DMS 273 (cell line): ENCODE measurements at regions not wholly inside any gene's neighbourhood (a gene's known extent, or its start where the extent isn't known, plus 50 kb on each side); places are given as distances from the start of the nearest gene placed in this dataset.

Source experiments
- DNase-seq: peaks from one replicate; lab custom pipeline; 2025; ENCODE audit not compliant: unreplicated experiment; lab: John Stamatoyannopoulos, UW

DNA sequence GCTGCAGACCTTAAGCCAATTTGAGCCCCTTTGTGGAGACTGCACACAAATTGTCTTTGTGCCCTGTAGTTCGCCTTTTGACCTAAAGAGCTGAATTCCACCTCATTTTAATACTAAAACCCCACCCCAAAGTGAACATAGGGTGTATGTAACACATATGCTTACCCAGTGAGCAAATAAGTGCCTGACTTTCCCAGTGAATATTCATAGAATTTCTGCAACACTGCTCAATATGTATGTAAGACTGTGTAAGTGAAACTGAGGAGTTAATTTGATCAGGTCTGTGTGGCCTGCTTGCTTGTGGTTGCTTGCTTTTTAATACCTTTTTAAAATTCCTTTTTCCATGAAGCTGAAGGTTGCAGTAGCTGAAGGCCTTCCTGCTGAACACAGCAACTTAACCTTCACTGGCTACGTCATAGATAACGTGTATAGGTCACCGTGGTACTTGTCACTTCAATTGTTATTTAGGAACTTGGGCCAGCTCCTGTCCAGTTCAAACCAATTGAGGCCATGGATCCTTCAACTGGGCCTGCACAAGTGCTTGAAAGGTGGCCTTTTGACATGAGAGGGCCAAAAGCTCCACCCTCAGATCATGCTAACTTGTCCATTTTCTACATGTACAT, 131.7 kb upstream of the BTBD3 start:
- DNase-seq, result no peak

DNA sequence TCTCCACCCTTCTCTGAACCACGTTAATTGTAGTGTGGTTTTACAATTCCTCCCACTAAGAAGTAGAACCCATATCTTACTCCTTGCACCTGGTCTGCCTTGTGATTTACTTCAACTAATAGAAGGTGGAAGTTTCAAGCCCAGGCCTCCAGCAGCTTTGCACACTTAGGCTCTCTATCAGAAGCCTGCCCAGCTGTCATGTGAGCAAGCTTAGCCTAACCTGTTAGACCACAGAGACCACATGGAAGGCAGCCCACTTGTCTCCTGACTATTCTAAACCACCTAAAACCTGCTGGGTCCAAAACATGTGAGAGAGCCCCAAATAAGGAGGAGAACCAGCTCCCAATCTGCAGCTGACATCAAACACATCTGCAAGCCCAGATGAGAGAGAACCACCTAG, 127.6 kb upstream of the BTBD3 start:
- no peak for DNase-seq

DNA sequence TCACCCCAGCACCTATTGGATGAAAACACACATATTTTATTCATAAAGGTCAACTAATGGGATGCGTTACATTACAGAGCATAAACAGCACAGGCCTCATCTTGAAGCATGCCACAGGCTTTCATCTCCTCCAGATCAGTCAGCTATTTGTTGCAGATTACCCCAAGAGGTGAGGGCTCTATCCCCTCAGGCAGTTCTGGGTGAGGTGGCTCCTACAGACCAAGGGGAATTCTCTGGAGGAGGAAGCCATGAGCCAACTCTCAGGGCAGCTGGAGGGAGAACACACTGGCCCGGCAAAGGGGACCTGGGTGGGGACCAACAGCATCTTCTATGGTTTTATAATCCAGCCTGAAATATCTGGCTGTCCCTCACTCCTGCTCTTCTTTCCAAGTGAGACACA, 126.4 kb upstream of the BTBD3 start:
- no peak for DNase-seq

DNA sequence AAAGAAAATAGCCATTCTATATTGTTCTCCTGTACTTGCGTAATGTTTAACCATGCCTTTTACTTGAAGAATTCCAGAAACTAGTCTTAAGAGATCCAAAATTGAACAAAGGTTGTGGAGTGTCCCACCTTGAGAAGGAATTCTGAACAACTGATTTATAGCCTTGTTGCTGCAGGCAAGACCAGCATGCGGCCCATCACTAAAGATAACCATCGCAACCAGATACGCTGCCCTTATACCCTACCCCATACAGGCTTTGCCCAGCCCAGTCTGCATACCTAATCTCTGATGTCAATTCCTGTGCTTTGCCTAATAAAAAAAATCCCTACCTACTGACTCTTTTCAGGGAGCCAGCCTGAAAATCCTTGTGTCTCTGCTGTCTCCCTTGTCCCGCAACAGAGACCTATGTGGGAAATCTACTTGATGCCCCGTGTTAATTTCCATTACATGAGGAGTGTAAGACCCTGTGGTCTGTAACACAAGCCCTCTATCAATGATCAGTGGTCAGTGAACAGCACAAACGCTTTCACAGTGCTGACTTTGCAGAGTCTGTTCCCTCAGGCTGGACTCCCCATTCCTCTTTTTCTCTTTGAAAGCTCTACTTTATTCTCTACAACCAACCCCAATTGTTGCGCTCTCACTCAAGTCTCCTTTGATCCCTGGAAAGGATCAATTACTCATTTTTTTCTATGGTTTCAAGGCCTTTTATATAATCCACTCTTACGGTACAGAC, 125.7 kb upstream of the BTBD3 start:
- no peak for DNase-seq

DNA sequence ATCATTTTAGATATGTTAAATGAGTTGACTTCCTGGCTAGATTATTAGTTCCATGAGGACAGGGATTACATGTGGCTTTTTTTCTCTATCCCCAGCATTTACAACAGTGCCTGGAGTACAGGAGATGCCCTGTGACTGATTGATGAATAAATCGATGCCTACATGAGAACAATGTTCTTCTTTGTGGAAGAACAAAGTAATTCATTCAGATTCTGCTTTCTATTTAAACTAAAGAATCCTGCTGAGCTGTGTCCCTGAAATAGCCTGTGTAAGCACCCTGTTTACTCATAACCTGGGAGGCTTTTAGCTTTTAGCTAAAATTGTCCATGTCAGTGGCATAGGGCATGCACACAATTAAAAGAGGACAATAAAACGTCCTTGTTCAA, 125.1 kb upstream of the BTBD3 start:
- no peak for DNase-seq

DNA sequence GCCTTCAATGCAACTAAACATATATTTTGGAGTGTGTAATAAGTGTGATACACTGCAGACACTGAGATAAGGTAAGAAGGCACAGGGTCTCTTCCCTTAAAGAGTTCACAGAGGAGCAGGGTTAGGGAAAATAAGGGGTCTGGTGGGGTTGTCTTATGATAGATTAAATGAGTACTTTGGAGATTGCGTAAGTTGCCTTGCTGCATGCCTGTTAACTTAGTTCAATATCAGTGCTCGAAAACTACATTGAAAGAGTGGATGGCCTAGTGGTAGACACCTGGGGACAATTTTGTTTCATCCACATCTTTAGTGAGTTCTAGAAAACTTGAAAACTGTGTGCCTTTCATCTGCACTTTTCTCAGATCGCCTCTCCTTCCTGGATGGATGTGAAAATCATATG, 123.2 kb upstream of the BTBD3 start:
- DNase-seq, result no peak

DNA sequence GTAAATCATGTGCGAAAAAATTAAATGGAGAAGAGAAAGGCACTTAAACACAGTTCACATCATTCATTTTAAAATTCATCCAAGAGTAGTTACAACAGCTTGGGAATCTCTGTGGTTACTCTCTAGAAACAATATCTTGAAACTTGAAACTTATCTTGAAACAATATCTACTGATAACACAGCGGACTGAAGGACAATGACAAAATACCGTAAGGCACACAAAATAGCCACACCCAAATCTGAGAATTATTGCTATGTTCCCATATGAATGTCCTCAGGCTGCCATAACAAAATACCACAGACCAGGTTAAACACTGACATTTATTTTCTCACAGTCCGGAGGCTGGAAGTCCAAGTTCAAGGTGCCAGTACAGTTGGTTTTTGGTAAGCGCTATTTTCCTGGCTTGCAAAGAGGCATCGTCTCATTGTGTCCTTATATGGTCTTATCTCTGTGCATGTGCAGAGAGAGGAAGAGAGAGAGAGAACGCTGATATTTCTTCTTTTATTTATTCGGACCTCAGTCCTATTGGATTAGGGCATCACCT, 122.5 kb upstream of the BTBD3 start:
- DNase-seq, result no peak

DNA sequence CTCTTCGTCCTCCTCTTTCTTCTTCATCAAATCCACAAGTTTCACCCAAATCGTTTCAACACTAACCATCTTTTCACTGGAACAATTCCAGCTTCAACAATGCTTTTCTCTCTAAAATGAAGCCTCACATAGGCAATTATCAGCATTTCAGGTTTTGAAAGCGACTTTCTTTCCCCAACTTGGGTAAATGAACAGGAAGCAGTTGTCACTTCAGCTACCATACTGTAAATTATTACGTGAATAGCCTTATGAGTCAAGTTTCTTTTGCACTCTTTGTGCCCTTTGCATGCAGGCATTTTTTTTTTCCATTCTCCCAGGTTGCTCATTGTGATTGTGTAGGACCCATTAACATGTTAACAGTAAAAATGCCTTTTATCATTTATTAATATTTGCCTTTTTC, 121.7 kb upstream of the BTBD3 start:
- DNase-seq, result no peak

DNA sequence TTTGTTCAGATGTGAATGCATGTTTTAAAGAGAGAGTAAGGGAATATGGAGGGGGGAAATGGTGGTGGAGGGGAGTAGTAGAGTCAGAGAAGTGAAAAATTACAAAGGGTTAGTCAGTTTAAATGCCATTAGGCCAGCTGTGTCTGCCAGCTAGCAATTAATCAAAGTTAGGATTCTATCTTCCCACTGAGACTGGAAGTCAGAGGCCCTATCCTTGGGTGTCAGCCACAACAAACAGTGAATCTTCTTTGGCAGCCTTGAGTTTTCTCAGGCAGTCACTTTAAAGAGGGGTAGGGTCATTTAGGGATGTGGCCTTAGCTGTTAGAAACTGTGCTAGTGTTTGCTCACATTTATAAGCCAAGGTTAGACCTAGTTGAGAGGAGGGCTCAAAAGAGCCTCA, 120.5 kb upstream of the BTBD3 start:
- no peak for DNase-seq

DNA sequence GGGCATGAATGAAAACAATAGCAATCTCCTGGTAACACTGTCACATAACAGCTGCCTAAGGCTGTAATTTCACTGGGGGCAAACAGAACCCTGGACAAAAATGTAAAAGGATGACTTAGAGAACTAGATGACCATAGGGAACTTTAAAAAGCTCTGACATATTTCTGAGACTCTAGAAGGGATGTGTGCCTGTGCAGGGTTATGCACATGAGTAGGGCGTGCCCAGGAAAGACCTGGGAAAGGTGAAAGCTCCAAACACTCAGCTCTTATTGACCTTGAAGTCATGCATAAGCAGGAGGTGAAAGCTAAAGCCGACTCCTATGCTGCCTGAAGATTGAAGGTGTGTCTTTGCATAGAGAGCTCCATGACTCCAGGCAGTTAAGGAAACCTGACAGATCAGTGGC, 118.4 kb upstream of the BTBD3 start:
- DNase-seq, result no peak

DNA sequence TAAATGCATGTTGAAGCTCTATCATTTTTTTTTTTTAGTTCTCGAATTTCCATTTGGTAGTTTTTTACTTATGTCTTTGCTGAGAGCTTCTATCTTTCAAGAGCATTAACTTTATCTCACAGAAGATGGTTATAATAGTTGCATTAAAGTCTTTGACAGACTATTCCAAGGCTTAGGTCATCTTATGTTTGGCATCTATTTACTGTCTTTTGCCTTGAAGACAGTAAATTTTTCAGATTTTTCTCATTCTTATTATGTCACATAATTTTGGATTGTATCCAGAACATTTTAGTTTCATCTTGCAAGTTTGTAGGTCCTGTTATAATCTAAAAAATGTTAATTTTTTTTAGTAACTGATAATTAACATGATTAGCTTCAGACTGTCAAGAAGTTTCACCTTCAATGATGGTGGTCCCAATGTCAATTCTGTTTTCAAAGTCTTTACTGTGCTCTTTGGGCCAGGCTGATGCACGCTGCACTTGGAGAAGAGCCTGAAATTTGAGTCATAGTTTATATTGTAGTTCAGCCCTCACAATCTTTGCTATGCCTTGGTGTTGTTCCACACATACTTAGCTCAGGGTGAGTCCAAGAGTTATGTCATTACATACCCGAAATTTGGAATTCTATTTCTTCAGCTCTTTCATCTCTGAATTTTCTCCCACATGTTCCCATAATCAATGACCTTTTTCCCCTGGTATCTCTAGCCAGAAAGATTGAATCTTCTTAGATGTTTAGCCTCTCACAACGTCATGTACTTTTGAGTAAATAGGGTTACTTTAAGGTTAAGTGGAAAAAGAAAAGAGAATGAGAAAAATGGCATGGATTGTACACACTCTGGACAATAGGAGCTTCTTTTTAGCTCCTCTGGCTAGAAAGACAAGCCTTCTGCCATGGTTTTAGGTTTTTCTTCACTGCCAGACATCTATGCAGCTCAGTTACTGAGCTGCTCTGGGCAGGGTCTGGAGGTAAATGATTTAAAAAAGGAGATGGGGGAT, 110.3 kb upstream of the BTBD3 start:
- no peak for DNase-seq

DNA sequence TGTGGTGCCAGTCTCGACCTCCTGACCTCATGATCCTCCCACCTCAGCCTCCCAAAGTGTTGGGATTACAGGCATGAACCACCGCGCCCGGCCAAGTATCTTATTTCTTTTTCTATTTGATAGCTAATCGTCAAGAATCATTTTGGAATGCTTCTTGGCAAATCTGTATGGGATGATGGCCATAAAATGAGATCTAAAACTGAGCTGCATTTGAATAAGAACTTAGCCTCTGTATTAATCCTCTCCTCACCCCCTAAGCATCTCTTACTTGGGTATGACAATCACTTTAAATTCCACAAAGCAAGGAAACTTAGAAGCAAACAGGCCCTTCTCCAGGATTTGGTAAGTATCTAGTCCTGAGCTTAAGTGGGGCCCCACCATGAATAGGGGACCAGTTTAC, 108.9 kb upstream of the BTBD3 start:
- no peak for DNase-seq

DNA sequence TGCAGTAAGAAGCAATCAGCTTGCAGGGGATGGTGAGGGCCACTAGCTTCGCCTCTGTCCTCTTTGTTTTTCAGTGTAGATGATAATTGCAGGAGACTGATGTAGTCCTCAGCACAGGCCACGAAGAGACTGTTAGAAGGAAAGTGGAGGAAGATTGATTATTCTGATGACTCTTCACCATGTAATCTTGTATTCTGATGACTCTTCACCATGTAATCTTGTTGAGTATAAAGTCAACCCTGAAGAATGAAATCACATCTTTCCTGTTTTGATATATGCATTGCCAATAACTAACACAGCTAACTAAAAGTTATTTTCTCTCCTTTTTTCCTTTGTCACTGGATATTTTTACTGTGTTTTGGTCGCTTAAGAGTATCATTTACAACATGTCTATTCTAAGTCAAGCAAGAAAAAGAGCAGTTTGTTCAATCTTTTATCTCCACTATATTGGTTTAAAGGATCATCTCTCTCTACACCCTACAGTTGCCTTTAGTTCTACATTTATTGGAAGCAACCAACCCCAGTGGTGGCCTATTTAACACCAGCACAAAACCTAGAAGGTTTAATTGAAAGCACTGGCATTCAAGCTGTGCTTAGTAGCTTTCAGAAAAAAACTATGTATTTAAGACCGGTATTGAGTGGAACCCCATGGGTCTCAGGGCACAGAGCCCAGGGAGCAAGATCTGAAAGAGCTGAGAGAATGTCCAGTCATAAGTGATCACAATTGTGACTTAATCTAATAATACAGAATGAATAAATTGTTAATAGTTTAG, 107.2 kb upstream of the BTBD3 start:
- no peak for DNase-seq

DNA sequence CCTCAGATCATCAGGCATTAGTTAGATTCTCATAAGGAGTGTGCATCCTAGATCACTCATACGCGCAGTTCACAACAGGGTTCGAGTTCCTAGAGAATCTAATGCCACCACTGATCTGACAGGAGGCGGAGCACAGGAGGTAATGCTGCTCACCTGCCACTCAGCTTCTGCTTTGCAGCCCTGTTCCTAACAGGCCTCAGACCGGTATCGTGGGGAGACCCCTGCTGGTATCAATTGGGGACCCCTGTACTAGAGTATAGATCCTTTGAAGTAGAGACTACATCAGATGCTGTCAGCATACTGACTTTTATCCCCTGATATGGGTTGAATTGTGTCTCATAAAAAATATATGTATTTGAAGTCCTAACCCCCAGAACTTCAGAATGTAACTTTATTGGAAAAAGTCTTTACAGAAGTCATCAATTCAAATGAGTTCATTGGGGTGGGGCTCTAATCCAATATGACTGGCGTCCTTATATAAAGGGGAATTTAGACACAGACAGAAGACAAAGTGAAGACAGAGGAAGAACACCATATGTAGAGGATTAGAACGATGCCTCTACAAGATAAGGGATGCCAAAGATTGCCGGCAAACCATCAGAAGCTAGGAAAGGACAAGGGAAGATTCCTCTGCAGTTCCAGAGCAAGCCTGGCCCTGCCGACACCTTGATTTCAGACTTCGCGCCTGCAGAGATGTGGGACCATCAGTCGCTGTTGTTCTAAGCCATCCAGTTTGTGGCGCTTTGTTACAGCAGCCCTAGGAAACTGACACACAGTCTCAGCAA, 104.4 kb upstream of the BTBD3 start:
- DNase-seq, result no peak

DNA sequence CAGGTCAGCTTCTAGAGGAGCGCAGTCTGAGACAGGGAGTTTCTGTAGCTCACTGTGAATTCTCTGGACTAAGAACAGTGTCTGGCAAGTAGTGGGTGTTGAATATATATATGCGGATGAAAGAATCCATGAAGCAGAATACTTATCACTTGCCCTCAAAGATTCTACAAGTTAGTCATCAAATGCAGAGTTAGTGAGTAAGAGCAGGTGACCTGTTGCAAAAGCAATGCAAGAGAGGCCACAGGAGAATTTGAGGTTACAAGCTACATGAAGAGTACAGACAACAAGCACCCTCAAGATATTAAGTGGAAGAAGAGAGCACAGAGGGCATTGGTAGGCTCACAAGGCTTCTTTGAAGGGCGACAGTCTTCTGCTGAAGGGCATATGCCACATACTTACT, 103.4 kb upstream of the BTBD3 start:
- no peak for DNase-seq

DNA sequence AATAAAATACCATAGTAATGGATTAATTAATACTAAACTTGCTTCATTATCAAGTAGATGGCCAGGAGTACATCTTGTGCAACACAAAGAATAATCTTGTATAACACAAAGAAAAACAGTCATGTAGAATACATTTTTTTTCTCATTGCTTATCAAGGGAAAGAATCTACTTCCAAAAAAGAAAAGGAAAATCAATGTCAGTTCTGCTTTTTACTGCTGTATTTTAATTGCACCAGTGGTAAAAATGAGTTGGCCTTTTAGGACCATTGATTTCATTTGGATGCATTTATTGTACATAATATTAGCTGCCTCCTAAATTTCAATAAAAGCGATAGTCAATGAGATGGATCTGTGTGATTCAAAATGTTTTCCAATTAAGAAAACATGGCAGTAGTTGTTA, 96.9 kb upstream of the BTBD3 start:
- DNase-seq, result no peak

DNA sequence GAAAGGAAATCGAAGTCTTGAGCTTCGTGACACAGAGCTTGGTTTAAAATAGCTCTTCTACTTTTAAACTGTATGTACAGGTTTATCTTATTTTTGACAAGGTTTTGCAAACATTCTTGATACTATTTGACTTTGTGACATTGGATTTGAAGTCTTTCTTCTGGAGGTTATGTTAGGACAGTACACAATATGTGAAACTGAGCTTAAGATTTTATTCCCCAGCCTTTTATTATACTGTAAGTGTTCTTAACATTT, 95.2 kb upstream of the BTBD3 start:
- DNase-seq, result no peak

DNA sequence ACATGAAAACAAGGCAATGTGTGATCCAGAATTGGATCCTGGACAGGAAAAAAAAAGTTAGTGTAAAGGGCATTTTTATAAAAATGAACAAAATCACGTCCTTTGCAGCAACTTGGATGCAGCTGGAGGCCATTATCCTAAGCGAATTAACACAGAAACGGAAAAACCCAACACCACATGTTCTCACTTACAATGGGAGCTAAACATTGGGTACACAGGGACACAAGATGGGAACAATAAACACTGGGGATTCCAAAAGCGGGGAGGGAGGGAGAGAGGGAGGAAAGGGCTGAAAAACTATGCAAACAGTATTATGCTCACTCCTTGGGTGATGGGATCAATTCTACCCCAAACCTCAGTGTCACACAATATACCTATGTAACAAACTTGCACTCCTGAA, 91.4 kb upstream of the BTBD3 start:
- no peak for DNase-seq

DNA sequence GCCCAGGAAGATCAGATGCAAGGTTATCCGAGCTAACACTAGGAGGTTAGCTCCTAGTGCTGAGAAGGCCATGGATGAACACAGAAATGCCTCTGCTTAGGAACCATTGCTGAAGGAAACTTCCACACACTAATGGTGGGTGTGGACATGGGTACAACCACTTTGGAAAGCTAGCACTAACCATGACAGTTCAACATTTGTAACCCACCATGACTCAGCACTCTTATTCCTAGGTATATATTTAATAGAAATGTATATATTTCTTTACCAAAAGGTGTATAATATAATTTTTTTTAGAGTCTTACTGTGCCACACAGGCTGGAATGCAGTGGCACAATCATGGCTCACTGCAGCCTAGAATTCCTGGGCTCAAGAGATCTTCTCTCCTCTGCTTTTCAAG, 85.3 kb upstream of the BTBD3 start:
- DNase-seq, result no peak

DNA sequence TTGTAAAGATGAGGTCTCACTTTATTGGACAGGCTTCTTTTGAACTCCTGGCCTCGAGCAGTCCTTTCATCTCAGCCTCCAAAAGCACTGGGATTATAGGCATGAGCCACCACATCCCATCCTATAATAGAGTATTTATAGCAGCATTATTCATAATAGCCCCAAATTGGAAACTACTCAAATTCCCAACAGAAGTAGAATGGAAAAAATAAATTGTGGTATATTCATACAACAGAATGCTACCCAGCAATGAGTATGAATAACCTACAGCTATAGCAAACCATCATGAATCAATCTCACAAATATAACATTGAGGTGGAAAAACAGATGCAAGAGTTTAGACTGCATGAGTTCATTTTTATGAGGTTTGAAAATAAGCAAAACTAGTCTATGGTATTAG, 84.8 kb upstream of the BTBD3 start:
- DNase-seq, result no peak
